K562 (cell line): ENCODE measurements at regions not wholly inside any gene's neighbourhood (a gene's known extent, or its start where the extent isn't known, plus 50 kb on each side); places are given as distances from the start of the nearest gene placed in this dataset.

Experiments used
- ATAC-seq: fragments of 200-7000 bp; cut with Tn5 transposase; 3 replicates; pipeline ENCODE4 v1.9.1; 2020; ENCODE audit warnings: moderate library complexity
- BruUV-seq: library from RNA; stranded (reverse); fragments of 400-500 nt; replicated peaks from 2 replicates; lab custom pipeline; 2021; lab: Mats Ljungman, UMichigan
- CTCF ChIA-PET: fragments of 300-600 bp; formaldehyde crosslinking; extraction: SDS; loops from one replicate; lab custom pipeline; 2021; ENCODE audit warnings: low intra/inter-chr PET ratio; lab: Yijun Ruan, JAX
- POLR2A ChIA-PET: fragments of 300-600, 350-650 bp; sonication (Branson Sonifier 250); formaldehyde crosslinking; extraction: SDS; loops from one replicate; lab custom pipeline; 2021; ENCODE audit warnings: antibody characterized with exemption, inconsistent platforms; lab: Yijun Ruan, JAX
- DNase-seq, 4 experiments: peaks; one replicate each; pipeline versions ENCODE4 v3.0.0 to v3.0.0-alpha.2; 2011 to 2018; ENCODE audit warnings: low spot score in 3 of 4, mixed read lengths in 3 of 4; ENCODE audit errors: extremely low read depth in 1 of 4
- FAIRE-seq: peaks from 2 replicates; lab custom pipeline; 2011; peaks lifted over from hg19 to GRCh38; lab: Jason Lieb, UNC
- H2AFZ ChIP-seq: 2 replicates; pipeline ENCODE4 v1.6.0; 2011; ENCODE audit warnings: low read depth, low read length, control low read depth, inconsistent platforms
- H3K27ac ChIP-seq: fragments of 200-600 bp; 3 replicates; pipeline ENCODE4 v1.8.0; 2011; ENCODE audit warnings: low read depth, mild to moderate bottlenecking, control low read depth, inconsistent platforms, low read length, moderate library complexity, mixed read lengths; ENCODE audit errors: extremely low read depth
- H3K27me3 ChIP-seq, 2 experiments: fragments of 300-600 bp in 1 of 2; 2 replicates in 1 of 2; 3 replicates in 1 of 2; pipeline versions ENCODE4 v1.6.0 to v1.8.0; 2011; ENCODE audit warnings: inconsistent platforms in 2 of 2, low read length in 2 of 2, mild to moderate bottlenecking in 1 of 2, mixed read lengths in 1 of 2, moderate library complexity in 1 of 2; ENCODE audit not compliant: control insufficient read depth in 2 of 2, insufficient read depth in 2 of 2
- H3K36me3 ChIP-seq: fragments of 300-600 bp; 3 replicates; pipeline ENCODE4 v1.8.0; 2011; ENCODE audit warnings: mild to moderate bottlenecking, low read length, inconsistent platforms; ENCODE audit not compliant: control insufficient read depth, insufficient read depth
- H3K4me1 ChIP-seq, 2 experiments: fragments of 200-600 bp in 1 of 2; replicated peaks in 1 of 2; 2 replicates in 1 of 2; 3 replicates in 1 of 2; pipeline versions ENCODE4 v1.5.1 to v1.8.0; 2011; ENCODE audit warnings: inconsistent platforms in 2 of 2, low read length in 2 of 2, mild to moderate bottlenecking in 1 of 2, mixed read lengths in 1 of 2, moderate library complexity in 1 of 2; ENCODE audit not compliant: control insufficient read depth in 2 of 2, insufficient read depth in 2 of 2
- H3K4me2 ChIP-seq: 2 replicates; pipeline ENCODE4 v1.6.1; 2011; ENCODE audit warnings: low read length, control low read depth, inconsistent platforms, mixed read lengths; ENCODE audit not compliant: insufficient read depth
- H3K4me3 ChIP-seq: fragments of 200-600 bp; sonication (generic), shearing (Covaris generic); 2 replicates; pipeline ENCODE4 v1.5.1; 2016; ENCODE audit warnings: control low read depth, inconsistent platforms
- H3K79me2 ChIP-seq: fragments of 200-600 bp; 3 replicates; pipeline ENCODE4 v1.8.0; 2011; ENCODE audit warnings: low read length, inconsistent platforms; ENCODE audit not compliant: control insufficient read depth, insufficient read depth
- H3K9ac ChIP-seq, 2 experiments: 2 replicates each; pipeline versions ENCODE4 v1.6.0 to v1.6.1; 2011; ENCODE audit warnings: low read depth in 2 of 2, low read length in 2 of 2, control low read depth in 1 of 2, inconsistent platforms in 1 of 2, mild to moderate bottlenecking in 1 of 2, mixed read lengths in 1 of 2; ENCODE audit not compliant: insufficient read depth in 1 of 2
- H3K9me1 ChIP-seq: one replicate; pipeline ENCODE4 v1.6.0; 2011; ENCODE audit warnings: inconsistent platforms, mild to moderate bottlenecking, low read length, moderate library complexity; ENCODE audit not compliant: control insufficient read depth, insufficient read depth
- H3K9me3 ChIP-seq: replicated peaks from 2 replicates; pipeline ENCODE4 v1.5.1; 2011; ENCODE audit warnings: low read depth, low read length, inconsistent platforms; ENCODE audit not compliant: control insufficient read depth, insufficient read depth
- H4K20me1 ChIP-seq: replicated peaks from 2 replicates; pipeline ENCODE4 v1.6.1; 2011; ENCODE audit warnings: low read length, inconsistent platforms, mixed read lengths; ENCODE audit not compliant: control insufficient read depth, insufficient read depth
- BRCA1 ChIP-seq, 2 experiments: fragments of 450-650 bp in 1 of 2; sonication (generic) in 1 of 2; formaldehyde crosslinking in 1 of 2; IDR thresholded peaks; 2 replicates each; pipeline versions ENCODE4 v1.5.0 to v1.6.1; 2017 to 2020; ENCODE audit warnings: mild to moderate bottlenecking in 1 of 2, missing genetic modification reagents in 1 of 2
- CLOCK ChIP-seq: fragments of 250-450 bp; sonication (Bioruptor Pico); IDR thresholded peaks from 2 replicates; pipeline ENCODE4 v1.4.0; 2020; ENCODE audit warnings: mild to moderate bottlenecking, moderate library complexity, borderline replicate concordance
- PRPF4 ChIP-seq: fragments of 200-400 bp; formaldehyde crosslinking; IDR thresholded peaks from one replicate; pipeline ENCODE4 v1.6.1; 2017; ENCODE audit warnings: low read length, low read depth, mild to moderate bottlenecking; ENCODE audit not compliant: insufficient read depth, poor library complexity, severe bottlenecking
- SMARCA4 ChIP-seq: fragments of 450-650 bp; IDR thresholded peaks from 2 replicates; pipeline ENCODE4 v1.6.1; 2016
- SP1 ChIP-seq: sonication (generic); formaldehyde crosslinking; IDR thresholded peaks from 2 replicates; pipeline ENCODE4 v1.8.1; 2022; ENCODE audit warnings: mild to moderate bottlenecking, missing genetic modification reagents
- in situ Hi-C: fragments of 300-500 bp; cut with MboI; formaldehyde crosslinking; loops from 4 replicates; pipeline ENCODE4 v1.15.0; 2018; ENCODE audit warnings: inconsistent platforms, mixed read lengths
- intact Hi-C: fragments of 100-400 bp; cut with micrococcal nuclease; formaldehyde crosslinking; loops from 2 replicates; pipeline ENCODE4 v1.14.2; 2022

DNA sequence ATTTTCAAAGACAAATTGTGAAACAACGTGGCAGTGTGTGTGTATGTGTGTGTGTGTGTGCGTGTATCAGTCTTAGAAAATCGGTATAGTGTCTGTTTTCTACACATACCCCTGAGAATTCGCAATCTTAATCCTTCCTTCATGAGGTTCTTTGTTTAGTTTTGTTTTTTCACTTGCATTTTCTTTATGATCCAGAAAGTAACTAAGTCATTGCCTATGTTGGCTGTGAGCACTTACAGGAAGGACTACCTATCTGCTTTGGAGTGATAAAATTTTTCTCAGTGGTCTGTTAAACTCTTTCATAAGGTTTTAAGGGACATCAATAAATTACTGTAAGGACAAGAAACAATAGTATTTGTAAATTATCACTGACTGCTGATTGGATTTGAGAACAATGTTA lies 1587.1 kb downstream of the PCDH9 start (continued):
- no peak for TF ChIP-seq PRPF4
- TF ChIP-seq CLOCK (CRISPR knock-in tag) = no peak
- TF ChIP-seq SP1 (CRISPR knock-in tag) = no peak

GRCh38 chr13:65642301-65642700 lies 1587.8 kb downstream of the PCDH9 start:
- FAIRE-seq (no peak), DNase-seq (no peak), ATAC-seq (no peak)
- TF ChIP-seq SMARCA4 (no peak), BRCA1 (IDR thresholded peaks at IDR 0.05) (peak; percentile 93; the same call in 1 of the 2 replicates), BRCA1 (CRISPR knock-in tag; IDR thresholded peaks at IDR 0.05) (no peak)
- no peaks in the 10 kb centered on the region for H3K4me1 ChIP-seq
- H3K27ac ChIP-seq = no peak overlapping the region
- no peaks in the 10 kb centered on the region for H4K20me1 ChIP-seq
- no peaks in the 10 kb centered on the region for H3K9me1 ChIP-seq
- ChIA-PET POLR2A (no interaction called here), CTCF (no interaction called here)
- no peaks in the 10 kb centered on the region for H3K36me3 ChIP-seq
- H3K4me3 ChIP-seq = no peak overlapping the region
- no peaks in the 10 kb centered on the region for H3K9me3 ChIP-seq
- no peak overlapping the region for H3K9ac ChIP-seq
- no TSS peak for BruUV-seq
- no peak overlapping the region for H2AFZ ChIP-seq
- in situ Hi-C loops = no loop called here
- H3K27me3 ChIP-seq = no peaks in the 10 kb centered on the region
- H3K79me2 ChIP-seq = no peaks in the 10 kb centered on the region
- intact Hi-C loops = no loop called here
- H3K4me2 ChIP-seq = no peak overlapping the region
